Uterus (tissue), 2 donors: ENCODE measurements at regions not wholly inside any gene's neighbourhood (a gene's known extent, or its start where the extent isn't known, plus 50 kb on each side); places are given as distances from the start of the nearest gene placed in this dataset.

ENCODE experiments used
- CTCF ChIP-seq, 4 experiments: fragments of 200-600 bp in 2 of 4; fragments of 450-650 bp in 2 of 4; sonication (generic) in 2 of 4; IDR thresholded peaks; one replicate each; pipeline ENCODE4 v1.5.1; 2016 to 2019; ENCODE audit warnings: antibody characterized with exemption in 4 of 4, mild to moderate bottlenecking in 2 of 4, moderate library complexity in 1 of 4
- POLR2A ChIP-seq, 2 donors: fragments of 450-650 bp; IDR thresholded peaks; one replicate each; pipeline ENCODE4 v1.6.1; 2016; ENCODE audit warnings: antibody characterized with exemption in 2 of 2, mild to moderate bottlenecking in 1 of 2, moderate library complexity in 1 of 2

- no peak for TF ChIP-seq CTCF (IDR thresholded peaks at IDR 0.05)
- no peak for TF ChIP-seq POLR2A (IDR thresholded peaks at IDR 0.05)
These were observed 88.3 kb downstream of the INSIG2 start for GRCh38 chr2:118176601-118177000.
